ENCODE measurements at regions not wholly inside any gene's neighbourhood (a gene's known extent, or its start where the extent isn't known, plus 50 kb on each side); places are given as distances from the start of the nearest gene placed in this dataset.

DNA sequence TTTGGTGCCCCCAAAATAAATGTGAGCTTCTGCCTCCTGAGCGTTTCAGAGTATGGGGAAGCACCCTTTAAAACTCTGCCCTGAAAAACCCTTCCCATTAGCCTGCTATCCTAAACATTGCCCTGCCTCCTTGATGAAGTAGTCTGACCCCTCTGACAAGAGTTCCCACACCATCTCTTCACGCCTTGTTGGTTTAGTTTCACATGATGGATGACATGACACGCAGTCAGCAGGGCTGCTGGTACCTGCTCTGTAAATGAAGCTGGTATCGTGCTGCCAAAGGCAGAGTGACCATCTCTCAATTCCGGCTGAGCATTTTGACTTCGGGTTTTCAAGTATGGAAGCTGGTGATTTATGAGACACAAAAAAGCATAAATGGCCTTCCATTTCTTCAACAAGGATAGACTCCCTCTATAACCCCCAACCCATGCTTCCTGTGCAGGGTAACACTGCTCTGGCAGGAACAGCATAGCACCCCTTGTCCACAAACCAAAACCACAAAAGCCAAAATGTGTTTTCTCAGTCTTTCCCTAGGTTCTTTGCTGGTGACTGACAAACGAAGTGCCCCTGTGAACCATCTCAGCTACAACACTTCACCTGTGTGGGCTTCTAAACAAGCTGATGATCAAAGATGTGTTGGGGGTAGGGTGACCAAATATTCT, 444.6 kb downstream of the NUF2 start:
- TF ChIP-seq SPI1 (IDR thresholded peaks at IDR 0.05; ENCODE audit: borderline replicate concordance, insufficient read depth, low read depth, low read length), result no peak
- TF ChIP-seq TBL1XR1 (IDR thresholded peaks at IDR 0.05; ENCODE audit: low read depth, low read length), result no peak
- TF ChIP-seq, protein P1, sequence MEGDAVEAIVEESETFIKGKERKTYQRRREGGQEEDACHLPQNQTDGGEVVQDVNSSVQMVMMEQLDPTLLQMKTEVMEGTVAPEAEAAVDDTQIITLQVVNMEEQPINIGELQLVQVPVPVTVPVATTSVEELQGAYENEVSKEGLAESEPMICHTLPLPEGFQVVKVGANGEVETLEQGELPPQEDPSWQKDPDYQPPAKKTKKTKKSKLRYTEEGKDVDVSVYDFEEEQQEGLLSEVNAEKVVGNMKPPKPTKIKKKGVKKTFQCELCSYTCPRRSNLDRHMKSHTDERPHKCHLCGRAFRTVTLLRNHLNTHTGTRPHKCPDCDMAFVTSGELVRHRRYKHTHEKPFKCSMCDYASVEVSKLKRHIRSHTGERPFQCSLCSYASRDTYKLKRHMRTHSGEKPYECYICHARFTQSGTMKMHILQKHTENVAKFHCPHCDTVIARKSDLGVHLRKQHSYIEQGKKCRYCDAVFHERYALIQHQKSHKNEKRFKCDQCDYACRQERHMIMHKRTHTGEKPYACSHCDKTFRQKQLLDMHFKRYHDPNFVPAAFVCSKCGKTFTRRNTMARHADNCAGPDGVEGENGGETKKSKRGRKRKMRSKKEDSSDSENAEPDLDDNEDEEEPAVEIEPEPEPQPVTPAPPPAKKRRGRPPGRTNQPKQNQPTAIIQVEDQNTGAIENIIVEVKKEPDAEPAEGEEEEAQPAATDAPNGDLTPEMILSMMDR (IDR thresholded peaks at IDR 0.05 in 2 of 3, conservative IDR thresholded peaks at IDR 0.05 in 1 of 3; ENCODE audit: control insufficient read depth in 2 of 3, extremely low read depth in 1 of 3, insufficient read depth in 1 of 3, low read depth in 3 of 3, low read length in 3 of 3), result no peak
- no peak for TF ChIP-seq KDM1A (IDR thresholded peaks at IDR 0.05; ENCODE audit: borderline replicate concordance)
- no peak for TF ChIP-seq EZH2 (IDR thresholded peaks at IDR 0.05; ENCODE audit: borderline replicate concordance, control insufficient read depth, low read depth, low read length)
